ENCODE measurements at regions not wholly inside any gene's neighbourhood (a gene's known extent, or its start where the extent isn't known, plus 50 kb on each side); places are given as distances from the start of the nearest gene placed in this dataset.

DNA sequence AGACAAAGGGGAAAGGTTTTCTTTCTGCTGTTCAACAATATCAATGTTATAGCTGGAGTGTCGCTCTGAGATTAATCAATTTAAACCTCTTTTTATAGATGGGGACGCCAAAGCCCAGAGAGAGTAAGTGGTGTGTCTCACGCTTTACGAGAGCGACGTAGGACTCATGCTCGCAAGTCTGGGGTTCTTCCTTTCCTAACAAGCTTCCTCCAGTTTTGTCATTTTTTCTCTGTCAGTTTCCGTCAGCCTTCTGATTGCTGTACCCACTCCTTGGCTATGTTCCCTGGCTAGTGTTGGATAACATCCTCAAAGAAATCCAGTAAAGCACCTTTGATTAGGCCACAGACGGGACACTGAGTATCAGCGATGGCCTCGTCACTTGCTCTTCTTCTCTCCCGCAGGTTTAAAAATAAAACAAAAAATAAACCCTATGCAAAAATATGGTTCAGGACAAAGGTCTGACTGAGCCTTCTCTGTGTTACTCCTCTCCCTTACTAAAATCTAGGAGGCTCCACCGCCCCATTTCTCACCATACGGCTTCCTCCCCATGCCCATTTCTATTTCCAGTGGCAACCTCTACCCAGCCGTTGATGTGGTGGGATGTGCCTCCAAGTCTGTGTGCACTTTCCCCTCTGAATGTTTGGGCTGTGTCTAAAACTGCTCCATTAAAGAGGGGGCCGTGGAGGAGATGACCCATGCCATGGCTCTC is 172.7 kb upstream of the PARP11 start:
- no peak for DNase-seq

DNA sequence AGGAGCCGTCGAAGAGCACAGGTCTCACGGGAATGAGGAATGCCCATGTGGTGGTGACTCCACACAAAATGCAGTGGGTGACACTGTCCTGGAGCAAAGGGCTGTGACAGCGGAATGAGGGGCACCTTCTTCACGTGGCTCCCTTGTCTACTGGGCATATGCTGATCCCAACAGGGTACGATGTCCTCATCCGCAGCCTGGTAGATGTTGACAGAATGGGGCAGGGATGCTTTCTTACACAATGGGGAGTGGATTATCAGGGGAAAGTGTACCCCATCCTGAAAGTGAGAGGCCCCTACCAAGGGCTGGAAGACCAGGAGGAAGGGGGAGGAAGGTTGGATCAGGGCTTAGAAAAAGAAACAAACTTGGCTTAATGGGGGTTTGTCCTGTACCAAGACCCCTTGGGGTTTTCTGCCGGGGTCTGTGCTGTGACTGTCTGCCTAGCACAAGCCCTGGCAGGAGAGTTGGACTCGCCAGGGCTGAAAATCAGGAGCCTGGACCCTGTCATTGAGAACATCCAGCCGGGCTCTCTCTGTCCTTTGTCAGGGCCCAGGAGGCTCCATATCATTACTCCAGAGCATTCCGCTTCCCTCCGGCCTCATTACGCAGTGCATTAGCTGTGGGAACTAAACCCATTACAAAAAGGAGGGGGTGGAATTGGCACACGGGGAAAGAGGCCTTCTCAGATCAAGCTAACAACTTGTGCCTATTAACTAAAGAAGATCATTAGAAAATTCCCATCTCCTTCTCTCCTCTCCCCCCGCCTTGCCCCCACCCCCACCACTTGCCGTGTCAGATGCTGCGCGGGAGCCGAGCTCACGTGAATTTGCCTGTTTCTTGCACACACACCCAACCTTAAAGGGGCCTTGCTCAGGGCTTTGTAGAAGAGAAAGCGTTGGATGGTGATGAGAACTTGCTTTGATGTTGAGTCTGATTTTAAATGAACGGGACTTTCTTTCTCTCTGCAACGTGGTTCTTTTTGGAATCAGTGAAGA is 171.8 kb upstream of the PARP11 start:
- DNase-seq, result no peak

DNA sequence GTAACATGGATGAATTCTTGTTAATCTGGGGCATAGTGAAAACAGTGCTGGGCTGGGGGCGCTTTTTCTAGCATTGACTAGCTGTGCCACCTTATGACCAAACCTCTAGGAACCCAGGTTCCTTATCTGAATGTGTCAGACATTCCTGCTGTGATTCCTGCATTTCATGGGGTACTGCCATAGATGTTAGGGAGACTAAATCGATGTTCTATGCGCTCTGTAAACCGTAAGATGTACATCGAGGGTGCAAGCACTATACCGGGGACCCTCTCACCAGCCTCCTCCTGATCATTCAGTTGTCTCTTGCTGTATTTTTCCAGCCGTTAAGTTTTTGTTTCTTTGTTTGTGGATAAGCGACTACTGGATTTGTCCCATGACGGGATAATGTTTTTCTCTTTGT is 170.9 kb upstream of the PARP11 start:
- DNase-seq, result no peak

DNA sequence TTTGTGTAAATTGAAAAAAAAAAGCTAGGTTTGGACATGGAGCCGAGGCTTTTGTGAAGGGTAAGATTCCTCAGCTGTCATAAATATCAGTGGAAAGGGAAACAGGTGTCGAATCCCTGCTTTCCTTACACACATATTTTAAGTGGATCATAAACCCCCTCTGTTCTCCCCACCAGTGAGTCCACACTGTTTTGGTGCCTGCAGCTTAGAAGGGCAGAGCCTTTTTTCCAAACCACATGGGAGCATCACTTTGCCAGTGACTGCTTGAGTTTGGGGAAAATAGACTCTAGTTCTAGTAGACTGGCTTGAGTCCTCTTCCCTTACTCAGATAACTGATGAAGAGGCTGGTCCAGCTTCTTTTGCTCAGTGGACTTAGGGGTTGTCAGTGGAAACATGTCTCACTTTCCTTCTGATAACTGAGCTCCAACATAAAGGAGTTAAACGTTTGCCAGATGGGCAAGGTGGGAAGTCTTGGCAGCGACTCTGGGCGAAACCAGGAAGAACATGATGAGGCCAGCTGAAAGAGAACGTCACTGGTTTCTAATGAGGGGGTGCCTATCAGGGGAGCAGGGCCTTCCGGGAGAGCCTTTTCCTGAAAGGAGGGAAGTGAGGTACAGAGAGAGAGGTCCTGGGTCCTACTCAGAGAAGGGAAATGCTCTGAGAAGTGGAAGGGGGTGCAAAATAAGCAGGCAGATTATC is 168.1 kb upstream of the PARP11 start:
- no peak for DNase-seq

DNA sequence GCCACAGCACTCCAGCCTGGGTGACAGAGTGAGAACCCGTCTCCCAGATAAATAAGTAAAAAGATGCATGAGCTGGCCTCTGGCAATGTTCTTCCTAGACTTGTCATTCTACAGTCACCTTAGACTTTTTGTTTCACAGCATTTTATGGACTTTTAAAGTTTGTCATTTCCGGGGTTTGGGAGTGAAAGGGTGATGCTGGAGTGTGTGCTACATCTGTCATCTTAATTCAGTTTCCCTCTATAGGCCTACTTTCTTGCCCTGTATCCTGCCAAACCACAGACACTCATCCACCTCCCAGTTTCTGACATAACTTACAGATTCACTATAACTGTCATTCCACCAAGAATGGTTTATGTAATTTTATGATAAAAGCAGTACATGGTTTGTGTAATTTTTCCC is 166.7 kb upstream of the PARP11 start:
- no peak for DNase-seq

DNA sequence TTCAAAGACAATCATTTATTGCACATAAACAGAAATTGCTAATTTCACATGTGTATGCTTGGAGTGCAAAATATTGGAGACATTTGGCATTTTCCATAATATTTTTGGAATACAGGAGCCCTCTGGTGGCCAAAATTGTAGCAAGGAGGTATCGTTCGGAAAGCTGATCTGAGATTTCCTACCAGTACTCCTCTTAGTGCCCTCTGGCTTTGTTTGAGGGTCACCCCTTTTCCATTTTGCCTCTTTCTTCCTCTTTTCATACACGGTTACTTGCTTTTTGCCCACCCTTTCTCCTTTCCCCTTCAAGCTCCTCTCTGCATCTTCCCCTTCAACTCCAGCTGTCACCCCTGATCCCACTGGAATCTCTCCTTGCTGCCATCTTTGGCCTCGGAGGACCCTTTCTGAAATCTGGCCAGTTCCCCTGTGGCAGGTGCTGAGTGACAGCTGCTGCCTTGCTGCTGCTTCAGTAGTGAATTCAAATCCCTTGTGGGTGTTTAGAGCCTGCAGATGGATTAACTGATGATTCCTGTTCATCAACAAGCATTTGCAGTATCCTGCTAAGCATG is 164.6 kb upstream of the PARP11 start:
- no peak for DNase-seq

DNA sequence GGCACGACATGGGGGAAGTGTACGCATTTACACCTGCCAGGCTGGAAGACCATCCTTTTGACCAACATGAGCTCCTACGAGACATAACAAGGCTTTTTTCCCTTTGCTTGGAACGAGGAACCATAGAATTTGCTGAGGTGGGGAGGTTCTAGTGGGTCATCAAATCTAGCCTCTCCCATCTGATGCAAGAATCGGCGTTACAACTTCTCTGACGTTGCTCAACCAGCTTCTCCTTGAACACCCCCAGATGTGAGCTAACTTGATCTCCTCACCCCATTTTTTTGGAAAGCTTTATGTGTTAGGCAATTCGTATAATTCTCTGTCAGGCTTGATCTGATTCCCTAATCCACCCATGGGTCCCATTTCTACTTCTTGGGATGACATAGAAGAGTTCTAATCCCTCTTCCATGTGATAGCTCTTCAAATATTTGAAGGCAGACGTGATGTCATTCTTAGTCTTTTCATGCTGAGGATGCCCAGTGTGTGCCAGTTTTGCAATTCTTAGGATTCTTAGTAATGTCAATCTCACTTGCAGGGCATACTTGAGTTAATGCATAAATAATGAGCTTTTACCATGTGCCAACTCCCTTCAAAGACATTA is 163.6 kb upstream of the PARP11 start:
- no peak for DNase-seq

DNA sequence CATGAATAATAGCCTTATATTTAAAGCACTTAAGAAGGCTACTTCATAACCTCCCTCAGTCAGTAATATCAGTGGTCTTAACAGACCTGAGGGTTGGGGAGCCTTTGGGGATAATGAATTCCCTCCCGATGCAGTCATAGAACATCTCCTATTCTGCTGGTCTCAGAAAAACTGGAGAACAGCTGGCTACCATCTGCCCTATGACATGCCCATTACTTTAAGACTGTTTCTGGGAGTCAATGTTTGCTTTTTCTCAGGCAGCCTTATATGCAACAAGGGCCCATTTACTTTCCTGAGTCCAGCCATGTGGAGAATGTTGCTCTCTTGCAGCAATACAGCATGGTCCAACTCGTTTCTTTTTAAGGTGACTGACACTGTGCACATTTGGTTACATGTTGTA is 161.7 kb upstream of the PARP11 start:
- DNase-seq, result no peak

DNA sequence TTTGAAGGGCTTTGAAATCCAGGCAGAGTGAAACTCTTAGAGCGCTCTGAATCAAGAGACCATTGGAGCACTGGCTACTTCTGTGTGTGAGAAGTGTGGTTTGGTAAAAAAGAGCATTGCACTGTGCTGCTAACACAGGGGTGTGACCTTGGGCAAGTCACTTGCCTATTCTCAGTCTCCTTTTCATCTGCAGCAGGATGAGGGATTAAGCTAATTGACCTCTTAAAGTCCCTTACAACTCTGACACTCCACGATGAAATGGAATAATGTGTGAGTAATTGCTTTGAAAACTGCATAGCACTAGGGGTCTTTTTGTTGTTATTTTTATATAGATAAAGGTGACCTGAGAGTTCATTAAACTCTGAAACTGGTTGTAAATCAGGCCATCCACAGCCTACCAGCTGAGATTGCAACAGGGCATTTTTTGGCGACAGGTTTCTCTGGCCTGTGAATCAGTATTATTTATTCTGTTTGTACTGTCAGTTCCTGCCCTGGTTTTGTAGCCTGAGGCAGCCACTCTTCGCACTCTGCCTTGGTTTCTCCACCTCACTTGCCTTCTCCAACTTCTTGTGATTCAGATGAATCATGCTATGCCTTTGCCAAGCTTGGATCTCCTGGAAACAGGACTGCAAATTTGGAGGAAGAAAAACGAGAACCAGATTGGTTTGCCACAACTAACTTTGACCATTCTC is 159.9 kb upstream of the PARP11 start:
- no peak for DNase-seq

DNA sequence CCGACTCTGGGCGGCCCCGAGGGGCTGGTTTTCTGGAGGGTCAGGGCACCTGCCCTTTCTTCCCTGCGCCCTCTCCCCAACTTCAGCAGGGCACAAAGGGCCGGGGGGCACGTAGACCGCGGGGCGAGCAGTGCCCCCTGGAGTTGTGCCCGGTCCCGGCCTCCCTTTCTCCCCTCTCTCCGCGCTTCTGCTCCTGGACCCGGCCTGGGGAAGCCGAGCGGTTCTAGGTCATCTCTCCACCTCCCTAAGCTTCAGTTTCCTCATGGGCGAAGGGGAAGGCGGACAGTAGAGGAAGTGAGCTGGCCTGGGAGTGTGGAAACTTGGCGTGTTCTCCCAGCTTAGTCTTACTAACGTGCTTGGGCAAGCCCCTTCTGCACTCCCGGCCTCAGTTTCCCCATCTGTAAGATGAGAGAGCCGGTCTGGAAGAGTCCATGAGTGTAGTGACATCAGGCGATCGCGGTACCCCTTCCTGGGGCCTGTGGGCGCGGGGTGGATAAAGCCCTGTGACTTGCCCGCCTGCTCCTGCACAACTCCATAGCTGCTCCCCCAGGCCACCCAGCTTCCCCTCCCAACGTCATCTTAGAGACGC is 158.6 kb upstream of the PARP11 start:
- DNase-seq, result no peak

DNA sequence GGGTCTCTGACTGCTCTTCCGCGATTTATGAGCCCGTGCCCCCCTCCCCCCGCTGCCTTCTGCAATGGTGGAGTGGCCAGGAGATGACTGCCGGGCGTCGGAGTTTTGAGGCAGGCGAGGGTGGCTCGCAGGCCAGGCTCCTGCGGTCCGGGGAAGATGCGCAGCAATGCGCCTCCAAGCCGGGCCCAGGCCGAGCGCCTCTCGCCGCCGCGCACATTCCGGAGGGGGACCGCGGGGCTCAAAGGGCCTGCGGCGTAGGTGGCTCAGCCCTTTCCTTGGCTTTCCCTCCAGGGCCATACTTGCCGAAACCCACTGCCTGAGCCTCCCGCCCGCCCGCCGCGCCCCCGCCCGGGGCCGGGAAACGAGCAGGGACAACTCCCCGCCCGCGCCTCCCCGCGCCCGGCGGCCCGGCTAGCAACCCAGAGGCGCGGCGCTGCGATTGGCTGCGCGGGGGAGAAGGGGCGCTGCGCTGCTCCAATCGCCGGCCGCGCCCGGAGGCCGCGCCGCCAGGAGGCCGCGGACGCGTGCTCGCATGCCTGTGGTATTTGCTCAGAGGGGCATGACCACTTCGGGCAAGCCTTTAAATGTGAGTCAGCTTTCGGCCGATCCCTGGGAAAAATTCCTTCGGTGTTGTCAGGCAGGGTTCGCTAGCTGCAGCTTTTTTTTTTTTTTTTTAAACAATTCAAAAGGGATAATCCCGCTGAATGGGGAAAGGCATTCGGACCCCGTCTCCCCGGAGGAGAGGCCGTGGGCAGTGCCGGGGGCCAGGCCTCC is 157.9 kb upstream of the PARP11 start:
- DNase-seq, result no peak

DNA sequence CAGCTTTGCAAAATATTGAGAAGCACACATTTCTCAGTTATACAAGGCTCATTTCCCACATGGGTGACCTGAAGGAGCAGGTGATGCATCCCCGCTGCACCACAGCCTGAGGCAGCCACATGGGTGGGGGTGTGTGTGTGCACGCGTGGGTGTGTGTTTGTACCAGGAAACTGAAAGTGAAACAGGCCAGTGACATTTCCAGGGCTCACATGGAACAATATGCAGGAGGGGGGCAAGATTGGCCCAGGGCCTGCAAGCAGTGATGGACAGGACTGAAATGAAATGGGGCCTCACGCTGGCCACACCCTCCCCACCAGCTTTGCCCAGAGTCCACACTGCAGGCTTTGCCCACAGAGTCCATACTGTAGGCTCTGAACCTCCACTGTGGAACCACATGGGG is 154.2 kb upstream of the PARP11 start:
- DNase-seq, result no peak

DNA sequence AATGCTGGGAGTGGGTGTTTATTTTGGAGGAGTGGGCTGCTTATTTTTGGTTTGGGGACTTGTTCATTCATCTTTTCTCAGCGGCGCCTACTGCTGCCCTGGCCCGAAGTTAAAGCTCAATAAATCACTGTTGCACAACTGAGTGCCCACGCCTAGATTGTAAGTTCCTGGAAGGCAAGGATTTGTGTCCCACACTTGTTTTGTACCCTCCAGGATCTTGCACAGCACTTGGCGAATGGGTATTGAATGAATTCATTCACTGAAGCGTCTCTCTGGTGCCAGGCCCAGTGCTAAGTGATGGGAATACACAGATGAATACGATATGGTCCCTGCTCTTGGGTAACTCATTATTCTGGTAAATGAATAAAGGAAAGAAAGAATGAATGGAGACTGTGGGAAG is 153.3 kb upstream of the PARP11 start:
- no peak for DNase-seq

DNA sequence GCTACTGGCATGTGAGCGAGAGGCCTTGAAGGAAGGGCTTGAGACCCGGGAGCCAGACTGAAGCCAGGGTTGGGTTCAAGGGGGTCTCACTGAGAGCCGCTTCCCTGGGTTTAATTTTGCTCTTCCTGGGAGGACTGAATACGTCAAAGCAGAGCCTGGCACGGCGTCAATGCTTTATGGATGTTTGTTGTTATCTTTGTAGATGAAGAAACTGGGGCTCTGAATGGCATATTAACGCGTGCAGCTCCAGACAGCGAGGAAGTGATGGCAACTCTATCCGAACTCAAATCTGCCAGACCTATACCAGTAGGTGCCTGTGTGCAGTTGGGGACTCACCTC is 152.8 kb upstream of the PARP11 start:
- no peak for DNase-seq

DNA sequence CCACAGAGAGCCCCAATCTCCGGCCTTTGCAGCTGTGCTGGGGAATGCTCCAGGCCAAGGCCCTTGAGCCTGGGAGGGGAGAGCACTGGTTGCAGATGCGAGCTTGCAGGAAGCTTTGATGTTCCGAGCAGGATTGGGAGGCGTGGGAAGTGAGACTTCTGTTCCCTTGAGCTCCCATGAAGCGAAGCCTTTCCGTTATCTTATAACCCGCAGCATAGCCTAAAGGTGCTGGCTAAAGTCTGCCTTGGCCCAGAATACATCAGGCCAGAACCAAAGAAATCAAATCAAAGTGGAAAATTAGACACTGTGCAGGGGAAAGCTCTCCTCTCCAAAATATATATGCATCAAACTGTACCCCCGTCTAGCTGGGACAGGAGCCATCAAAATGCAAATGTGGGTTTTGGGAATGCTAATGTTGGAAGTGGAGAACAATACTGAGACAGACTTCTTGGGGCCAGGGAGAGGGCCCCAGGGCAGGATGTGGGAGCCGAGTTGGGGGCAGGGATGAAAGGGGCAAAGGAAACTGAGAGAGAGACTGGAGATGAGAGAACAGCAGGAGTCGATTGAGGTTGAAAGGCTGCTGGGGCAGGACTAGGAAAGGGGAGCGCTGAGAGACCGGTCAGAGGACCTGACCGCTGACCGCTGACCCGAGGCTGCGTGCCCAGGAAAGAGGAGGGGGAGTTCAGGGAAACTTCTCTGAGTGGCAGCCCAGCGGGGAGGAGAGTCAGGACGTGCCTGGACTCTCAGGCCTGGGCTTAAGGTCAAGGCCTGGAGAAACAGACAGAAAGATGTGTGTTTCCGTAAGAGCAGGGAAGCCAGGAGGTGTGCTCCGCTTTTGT is 152.2 kb upstream of the PARP11 start:
- no peak for DNase-seq

DNA sequence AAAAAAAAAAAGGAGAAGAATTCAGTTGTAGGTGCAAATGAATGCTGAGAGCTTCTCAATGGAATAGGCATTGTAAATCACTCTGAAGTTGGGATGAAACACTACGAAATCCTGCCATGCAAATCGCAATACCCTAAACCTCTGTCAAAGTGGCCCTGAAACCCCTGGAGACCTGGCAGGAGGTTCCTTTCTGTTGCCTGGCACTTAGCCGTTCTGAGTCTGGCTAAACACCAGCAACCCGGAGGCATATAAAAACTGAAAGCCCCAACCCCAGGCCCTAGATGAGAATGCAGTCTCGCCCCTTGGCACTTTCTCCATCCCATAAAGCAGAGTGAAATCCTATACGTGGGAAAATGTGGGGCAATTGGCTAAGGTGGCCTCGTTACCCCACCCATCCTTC is 151.5 kb upstream of the PARP11 start:
- DNase-seq, result no peak

DNA sequence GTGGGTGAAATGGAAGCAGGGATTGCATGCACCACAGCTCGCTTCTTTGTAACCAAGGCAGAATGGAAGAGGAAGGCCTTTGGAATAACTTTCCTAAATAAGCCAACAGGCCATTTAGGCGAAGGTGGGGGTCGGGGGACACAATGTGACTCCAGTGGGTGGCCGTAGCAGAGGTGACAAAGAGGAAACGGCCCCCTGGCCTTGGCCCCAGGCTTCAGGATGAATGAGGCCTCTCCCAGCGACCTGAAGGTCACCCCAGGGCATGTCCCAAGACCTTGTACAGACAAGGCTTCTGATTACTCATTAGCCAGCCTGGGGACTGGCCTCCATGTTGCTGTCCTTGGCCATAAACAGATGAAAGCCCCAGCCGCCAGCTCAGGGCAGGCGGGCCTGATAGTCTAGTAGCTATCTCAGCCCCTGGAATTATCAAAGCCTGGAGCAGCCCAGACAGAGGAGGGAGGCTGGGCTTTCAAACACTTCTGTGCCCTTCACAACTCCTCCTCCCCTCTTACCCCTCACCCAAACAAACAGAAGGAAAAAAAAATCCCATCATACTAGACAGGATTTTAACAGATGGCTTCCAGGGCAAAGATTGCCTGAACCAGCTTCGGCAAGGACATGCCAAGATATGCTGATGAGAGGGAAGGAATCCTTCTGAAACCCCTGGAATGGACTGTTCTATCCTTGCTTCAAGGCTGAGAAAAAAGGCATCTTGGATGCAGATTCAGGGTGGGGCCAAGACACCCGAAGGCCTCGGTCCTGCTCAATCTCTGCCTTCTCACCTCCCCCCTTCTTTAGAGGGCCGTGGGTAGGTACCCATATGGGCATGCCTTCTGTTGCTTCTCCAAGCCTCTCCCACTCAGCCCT is 142.3 kb upstream of the PARP11 start:
- DNase-seq, result no peak

DNA sequence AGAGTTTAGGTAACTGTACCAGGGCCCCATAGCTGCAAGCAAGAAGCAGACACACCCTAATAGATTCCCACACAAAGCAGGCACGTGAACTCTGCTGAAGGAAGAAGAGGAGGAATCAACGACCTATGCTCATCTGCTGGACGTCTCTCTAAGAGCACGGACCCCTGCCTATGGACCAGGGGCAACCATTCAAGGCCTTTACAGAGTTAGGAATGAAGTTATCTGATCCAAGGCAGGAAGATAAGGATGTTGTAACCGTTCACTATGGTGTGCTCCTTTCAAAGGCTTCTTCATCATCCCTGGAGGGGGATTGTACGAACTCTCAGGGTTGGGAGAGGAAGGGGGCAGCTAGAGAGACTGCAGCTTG is 141.6 kb upstream of the PARP11 start:
- no peak for DNase-seq

DNA sequence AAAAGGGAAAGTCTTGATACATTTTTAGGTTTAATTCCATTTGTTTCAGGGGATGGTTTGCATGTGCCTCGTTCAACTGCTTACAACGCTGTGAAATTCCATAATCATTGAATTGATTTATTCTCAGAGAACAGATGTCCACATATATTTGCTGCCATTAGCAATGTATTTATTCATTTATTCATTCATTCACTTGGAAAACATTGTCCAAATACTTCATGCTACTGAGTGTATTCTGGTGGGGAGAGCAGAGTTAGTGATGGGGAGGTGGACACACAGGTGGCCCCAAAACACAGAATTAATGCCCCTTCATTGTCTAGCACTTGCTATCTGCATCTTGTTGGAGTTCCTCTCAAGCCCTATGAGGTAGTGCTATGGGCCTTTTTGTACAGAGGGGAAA is 141.2 kb upstream of the PARP11 start:
- DNase-seq, result no peak

Data from NK-92 treated with Interleukin-12 subunit alpha and Interleukin-12 subunit beta, amount 100 ng/mL, for 24 hours (cell line).